Ascending aorta (tissue), 2 donors: ENCODE measurements at regions not wholly inside any gene's neighbourhood (a gene's known extent, or its start where the extent isn't known, plus 50 kb on each side); places are given as distances from the start of the nearest gene placed in this dataset.

ENCODE experiments used
- DNase-seq, 2 donors: peaks; one replicate each; pipeline ENCODE4 v3.0.0-alpha.2; 2019; ENCODE audit warnings: low spot score in 2 of 2
- H3K27ac ChIP-seq, 2 donors: fragments of 200-600 bp; sonication (generic); one replicate each; pipeline ENCODE4 v1.5.1; 2016 to 2017; ENCODE audit warnings: mild to moderate bottlenecking in 1 of 2
- H3K27me3 ChIP-seq: fragments of 200-600 bp; sonication (generic); one replicate; pipeline ENCODE4 v1.5.1; 2017
- H3K36me3 ChIP-seq, 2 donors: fragments of 200-600 bp; sonication (generic); one replicate each; pipeline ENCODE4 v1.5.1; 2016
- H3K4me1 ChIP-seq, 2 donors: fragments of 200-600 bp; sonication (generic); one replicate each; pipeline ENCODE4 v1.5.1; 2016 to 2017; ENCODE audit warnings: mild to moderate bottlenecking in 1 of 2
- H3K4me3 ChIP-seq, 2 donors: fragments of 200-600 bp; sonication (generic); one replicate each; pipeline ENCODE4 v1.5.1; 2016 to 2017; ENCODE audit warnings: mild to moderate bottlenecking in 1 of 2
- H3K9me3 ChIP-seq, 2 donors: fragments of 200-600 bp; sonication (generic); one replicate each; pipeline ENCODE4 v1.5.1; 2016
- CTCF ChIP-seq, 3 experiments: fragments of 200-600 bp in 2 of 3; fragments of 450-650 bp in 1 of 3; sonication (generic) in 2 of 3; IDR thresholded peaks; one replicate each; pipeline ENCODE4 v1.5.1; 2016 to 2019; ENCODE audit warnings: antibody characterized with exemption in 3 of 3, mild to moderate bottlenecking in 1 of 3, moderate library complexity in 1 of 3
- intact Hi-C: fragments of 100-400 bp; cut with DNase I; formaldehyde crosslinking; loops from one replicate; pipeline ENCODE4 v1.15.1; 2023

DNA sequence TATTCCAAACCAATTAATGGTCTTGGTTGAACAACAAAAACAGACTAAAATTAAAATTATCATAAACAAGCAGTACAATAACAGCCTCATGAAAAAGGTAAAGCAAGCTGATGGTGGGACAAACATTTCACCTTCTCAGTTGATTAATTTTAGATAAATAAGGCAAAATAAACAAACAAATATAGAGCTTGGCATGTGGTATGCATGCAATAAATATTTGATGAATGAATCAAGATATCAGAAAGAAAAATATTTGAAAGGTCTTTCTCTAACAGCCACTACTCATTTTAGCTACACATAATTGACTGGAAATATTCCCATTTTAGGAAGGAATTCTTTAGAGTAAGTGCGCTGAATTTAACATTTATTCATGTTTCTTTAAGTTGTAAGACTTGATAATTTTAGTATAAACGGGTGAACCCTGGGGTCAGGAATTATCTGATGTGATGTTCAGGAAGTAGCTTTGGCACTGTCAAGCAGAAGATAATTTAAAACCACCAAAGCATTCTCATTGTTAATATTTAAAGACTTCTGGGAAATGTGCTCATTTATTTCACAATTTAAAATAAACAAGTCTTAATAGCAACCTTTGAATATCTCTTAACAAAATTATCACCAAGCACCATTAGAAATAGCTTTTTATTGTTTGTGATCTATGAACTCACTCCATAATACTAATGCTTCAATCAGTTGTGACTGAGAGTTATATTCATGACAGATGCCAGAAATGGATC, 372.3 kb upstream of the TGFBR2 start:
- Histone ChIP-seq H3K4me1 (no peaks in the 10 kb centered on the region), H3K27me3 (no peaks in the 10 kb centered on the region), H3K27ac (no peak overlapping the region), H3K36me3 (no peaks in the 10 kb centered on the region), H3K4me3 (no peak overlapping the region), H3K9me3 (no peaks in the 10 kb centered on the region)
- no peak for DNase-seq
- intact Hi-C loops: loop anchor here (2.0 kb wide), 1 partner anchor 29 kb away; no protein-coding TSS in a partner anchor
- no peak for TF ChIP-seq CTCF (IDR thresholded peaks at IDR 0.05)

DNA sequence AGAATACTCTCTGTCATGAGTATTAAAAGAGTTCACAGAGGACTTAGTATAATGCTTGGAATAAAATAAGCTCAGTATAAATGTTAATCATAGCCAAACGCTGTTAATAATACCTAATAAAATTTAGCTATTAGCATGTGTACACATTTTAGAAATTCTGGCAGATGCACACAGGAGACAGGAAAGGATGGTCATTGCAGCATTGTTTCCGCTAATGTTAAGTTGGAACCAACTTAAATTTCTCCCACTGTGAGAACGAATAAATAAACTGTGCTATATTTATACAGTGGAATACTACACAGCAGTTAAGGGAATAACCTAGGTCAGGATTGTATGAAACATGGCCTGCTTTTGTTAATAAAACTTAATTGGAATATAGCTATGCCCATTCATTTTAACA, 370.4 kb upstream of the TGFBR2 start:
- Histone ChIP-seq H3K4me1 (no peaks in the 10 kb centered on the region), H3K27ac (no peak overlapping the region), H3K9me3 (no peaks in the 10 kb centered on the region), H3K36me3 (no peaks in the 10 kb centered on the region), H3K27me3 (no peaks in the 10 kb centered on the region), H3K4me3 (no peak overlapping the region)
- DNase-seq: no peak
- no peak for TF ChIP-seq CTCF (IDR thresholded peaks at IDR 0.05)
- intact Hi-C loops: no loop called here

GRCh38 chr3:30241721-30242120, 364.7 kb upstream of the TGFBR2 start:
- intact Hi-C loops: no loop called here
- TF ChIP-seq CTCF (IDR thresholded peaks at IDR 0.05): no peak
- Histone ChIP-seq H3K27ac (no peak overlapping the region), H3K4me3 (no peak overlapping the region), H3K4me1 (no peaks in the 10 kb centered on the region), H3K27me3 (no peaks in the 10 kb centered on the region), H3K9me3 (no peaks in the 10 kb centered on the region), H3K36me3 (no peaks in the 10 kb centered on the region)
- DNase-seq: no peak

DNA sequence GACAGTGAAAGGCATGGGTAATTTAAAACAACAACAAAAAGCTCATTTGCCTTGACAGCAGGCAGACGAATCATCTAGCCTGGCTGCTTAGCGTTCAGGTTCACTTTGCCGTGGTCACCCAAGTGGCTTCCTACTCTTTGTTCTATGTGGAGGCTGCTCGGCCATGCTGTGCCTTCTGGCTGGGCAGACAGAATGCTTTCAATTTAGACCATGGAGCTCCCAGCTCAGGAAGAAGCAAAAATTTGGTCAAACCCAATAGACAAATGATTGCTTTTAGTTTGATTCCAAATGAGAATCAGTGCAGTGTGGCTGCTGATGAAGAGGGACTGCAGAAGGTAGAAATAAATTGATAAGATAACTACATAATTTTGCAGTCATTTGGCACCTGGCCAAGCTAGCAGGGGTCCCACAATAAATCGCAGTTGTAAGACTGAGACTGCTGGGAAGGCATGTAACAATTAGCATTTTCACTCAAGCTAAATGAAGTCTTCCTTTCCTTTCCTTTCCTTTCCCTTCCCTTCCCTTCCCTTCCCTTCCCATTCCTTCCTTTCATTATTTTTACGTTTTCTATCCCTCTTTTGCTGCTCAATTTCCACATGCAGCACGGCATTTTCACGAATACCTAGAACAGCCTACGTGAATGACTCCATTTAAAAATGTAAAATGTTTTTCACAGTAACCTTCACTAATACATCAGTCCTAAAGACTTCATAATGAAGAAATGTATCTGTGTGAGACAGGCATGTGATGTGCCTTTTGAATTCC, 360.4 kb upstream of the TGFBR2 start:
- no peak overlapping the region for H3K27ac ChIP-seq
- H3K36me3 ChIP-seq: no peaks in the 10 kb centered on the region
- intact Hi-C loops: no loop called here
- no peak overlapping the region for H3K4me3 ChIP-seq
- no peaks in the 10 kb centered on the region for H3K9me3 ChIP-seq
- DNase-seq: no peak
- no peaks in the 10 kb centered on the region for H3K27me3 ChIP-seq
- TF ChIP-seq CTCF (IDR thresholded peaks at IDR 0.05): no peak
- H3K4me1 ChIP-seq: no peaks in the 10 kb centered on the region

DNA sequence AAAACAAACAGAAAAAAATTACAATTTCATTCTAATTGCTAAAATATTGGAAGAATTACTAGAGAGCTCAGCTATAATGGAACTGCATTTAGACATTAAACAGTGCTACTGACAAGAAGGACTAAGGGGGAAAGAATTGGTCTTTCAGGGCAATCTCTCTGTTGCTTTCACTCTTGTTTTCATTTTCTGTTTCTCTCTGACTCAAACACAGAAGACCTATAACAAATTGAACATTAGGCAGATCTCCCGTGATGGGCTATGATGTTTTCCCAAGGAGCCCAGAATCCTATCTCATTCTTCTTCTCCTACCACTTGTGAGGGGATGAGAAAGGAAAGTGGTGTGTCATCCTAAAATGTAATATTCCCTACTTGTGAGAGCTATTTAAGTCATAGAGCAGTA, 358.0 kb upstream of the TGFBR2 start:
- Histone ChIP-seq H3K27me3 (no peaks in the 10 kb centered on the region), H3K4me1 (no peaks in the 10 kb centered on the region), H3K36me3 (no peaks in the 10 kb centered on the region), H3K9me3 (no peaks in the 10 kb centered on the region), H3K4me3 (no peak overlapping the region), H3K27ac (no peak overlapping the region)
- DNase-seq: no peak
- TF ChIP-seq CTCF (IDR thresholded peaks at IDR 0.05): no peak
- intact Hi-C loops: no loop called here
